ENCODE measurements at regions not wholly inside any gene's neighbourhood (a gene's known extent, or its start where the extent isn't known, plus 50 kb on each side); places are given as distances from the start of the nearest gene placed in this dataset.

- no peak for TF ChIP-seq EZH2 (IDR thresholded peaks at IDR 0.05)
- no peak for TF ChIP-seq POLR2AphosphoS5 (IDR thresholded peaks at IDR 0.05; ENCODE audit: borderline replicate concordance, low read depth, low read length)
Observed at GRCh38 chr18:51273437-51273836, 76.0 kb upstream of the MEX3C start.
